Endothelial cell of hepatic sinusoid (primary cell): ENCODE measurements at regions not wholly inside any gene's neighbourhood (a gene's known extent, or its start where the extent isn't known, plus 50 kb on each side); places are given as distances from the start of the nearest gene placed in this dataset.

Experiments
- in situ Hi-C: cut with HindIII; loops from 2 replicates; pipeline ENCODE4 v1.10.0; 2017; ENCODE audit warnings: low sequenced_read_pairs

DNA sequence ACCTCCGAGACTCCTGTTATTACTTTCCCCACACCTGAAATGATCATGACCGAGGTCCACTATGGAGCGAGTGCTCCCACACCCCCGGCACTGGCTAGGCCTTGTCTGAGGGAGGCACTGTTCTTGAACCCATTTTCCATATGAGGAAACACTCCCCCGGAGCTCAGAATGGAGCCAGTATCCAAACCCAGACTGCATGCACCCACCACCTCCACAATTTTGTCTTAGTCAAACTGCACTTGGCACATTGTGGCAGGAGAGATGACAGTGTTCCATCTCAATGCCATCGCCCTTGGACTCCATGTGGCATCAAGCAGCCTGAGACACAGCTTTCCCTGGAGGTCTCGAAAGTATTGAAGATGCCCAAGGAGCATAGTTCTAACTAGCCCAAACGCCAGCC, 154.1 kb downstream of the NUP210 start:
- in situ Hi-C loops = no loop called here

- in situ Hi-C loops = no loop called here
Measured at GRCh38 chr3:13265507-13265906, 154.6 kb downstream of the NUP210 start.

DNA sequence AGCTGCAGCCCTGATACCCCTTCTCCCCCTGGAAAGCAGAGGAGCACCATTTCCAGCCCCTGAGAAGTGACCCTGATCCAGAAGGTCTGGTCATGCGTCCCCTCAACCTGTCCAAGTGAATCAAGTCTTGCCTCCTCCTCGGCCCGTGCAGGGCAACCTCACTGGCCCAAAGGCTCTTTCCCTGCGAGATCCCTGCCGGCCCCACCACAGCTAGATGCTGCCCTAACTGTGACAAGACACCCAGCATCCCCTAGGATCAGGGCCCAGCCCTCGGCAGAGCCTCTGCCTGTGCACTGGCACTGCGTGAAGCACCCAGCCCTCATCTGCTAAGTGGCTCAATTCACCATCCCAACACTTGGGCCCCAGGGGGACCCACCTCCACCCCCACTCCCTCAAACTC, 155.1 kb downstream of the NUP210 start:
- in situ Hi-C loops = no loop called here

DNA sequence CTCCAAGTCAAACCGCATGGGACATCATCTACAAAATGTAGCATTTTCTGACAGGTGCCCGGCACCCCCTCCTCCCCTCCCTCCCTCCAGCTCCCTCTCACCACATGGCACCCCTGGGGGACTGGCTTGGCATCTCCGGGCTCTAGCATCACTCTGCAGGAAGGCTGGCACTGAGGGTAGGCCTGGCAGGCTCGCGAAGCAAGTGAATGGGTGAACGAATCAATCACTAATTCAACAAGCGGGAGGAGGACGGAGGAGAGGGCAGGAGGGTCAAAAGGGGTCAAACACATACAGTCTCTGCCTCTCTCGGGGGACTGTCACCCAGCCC, 155.7 kb downstream of the NUP210 start:
- in situ Hi-C loops = no loop called here

- in situ Hi-C loops = no loop called here
Measured at GRCh38 chr3:13263770-13264467, 156.2 kb downstream of the NUP210 start.

DNA sequence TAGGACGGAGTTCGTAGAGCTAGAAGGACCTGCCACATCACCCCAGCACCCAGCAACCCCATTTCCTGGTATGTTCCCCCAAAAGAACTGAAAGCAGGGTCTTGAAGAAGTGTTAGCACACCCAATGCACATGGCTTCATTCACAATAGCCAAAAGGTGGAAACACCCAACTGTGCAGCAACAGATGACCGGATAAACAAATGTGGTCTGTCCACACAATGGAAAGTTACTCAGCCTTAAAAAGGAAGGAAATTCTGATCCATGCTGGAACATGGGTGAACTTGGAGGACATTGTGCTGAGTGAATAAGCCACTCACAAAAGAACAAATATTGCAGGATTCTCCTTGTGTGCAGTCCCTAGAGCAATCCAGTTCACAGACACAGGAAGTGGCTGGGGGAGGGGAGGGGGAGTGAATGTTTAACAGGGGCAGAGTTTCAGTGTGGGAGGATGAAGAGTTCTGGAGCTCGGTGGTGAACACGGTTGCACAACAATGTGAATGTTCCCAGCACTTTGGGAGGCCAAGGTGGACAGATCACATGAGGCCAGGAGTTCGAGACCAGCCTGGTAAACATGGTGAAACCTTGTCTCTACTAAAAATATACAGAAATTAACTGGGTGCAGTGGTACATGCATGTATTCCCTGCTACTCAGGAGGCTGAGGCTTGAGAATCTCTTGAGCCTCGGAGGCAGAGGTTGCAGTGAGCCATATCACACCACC, 157.5 kb downstream of the NUP210 start:
- in situ Hi-C loops = no loop called here

GRCh38 chr3:13261892-13262291, 158.2 kb downstream of the NUP210 start:
- in situ Hi-C loops = no loop called here

DNA sequence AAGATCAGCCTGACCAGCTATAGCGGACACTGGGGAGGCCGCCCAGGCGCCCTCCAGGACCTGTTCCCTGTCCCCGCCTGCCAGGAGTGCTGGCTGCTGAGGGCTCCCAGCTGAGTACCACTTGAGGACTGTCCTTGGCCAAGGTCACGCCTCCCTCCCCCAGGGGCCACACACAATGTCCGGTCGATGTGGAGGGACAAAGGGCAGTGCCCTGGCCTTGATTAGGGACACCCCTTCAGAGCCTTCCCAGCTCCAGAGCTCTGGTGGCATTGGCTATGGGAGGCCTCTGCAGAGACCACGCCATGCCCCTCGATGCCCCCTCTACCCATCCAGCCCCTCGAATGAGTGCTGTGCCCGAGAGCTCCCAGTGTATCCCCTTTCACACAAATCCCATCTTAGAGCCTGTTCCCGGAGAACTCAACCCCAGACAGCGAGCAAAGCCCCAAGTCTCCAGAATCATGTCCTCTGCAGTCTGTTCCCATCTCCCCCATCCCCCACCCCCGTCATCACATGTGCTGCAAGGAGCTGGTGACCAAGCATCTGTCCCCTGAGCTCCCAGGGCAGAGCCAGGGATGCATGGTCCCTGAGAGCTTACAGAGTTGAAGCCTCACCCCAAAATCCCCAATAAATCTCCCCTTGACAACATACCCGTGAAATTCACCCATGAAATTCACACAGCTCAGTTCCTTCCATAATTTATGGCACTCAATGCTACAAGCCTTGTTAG, 158.9 kb downstream of the NUP210 start:
- in situ Hi-C loops = no loop called here

GRCh38 chr3:13260259-13261103, 159.6 kb downstream of the NUP210 start:
- in situ Hi-C loops = no loop called here

DNA sequence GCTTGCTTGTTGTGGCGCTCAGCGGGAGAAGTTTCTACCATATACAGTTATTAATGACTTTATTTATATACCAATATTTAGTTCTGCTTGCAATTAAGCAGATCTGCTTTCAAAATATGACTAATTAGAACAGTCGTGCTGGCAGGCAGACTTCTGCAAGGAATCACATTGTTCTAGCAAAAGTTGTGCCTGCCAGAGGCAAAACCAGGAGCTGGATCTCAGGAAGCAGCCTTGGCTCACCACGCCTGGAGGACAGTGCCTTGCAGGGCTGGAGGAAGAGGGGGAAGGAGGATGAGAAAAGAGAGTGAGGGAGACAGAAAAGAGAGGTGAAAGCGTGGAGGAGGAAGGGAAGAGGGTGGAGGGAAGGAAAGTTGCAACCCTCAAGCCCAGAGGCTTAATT, 160.3 kb downstream of the NUP210 start:
- in situ Hi-C loops = no loop called here

DNA sequence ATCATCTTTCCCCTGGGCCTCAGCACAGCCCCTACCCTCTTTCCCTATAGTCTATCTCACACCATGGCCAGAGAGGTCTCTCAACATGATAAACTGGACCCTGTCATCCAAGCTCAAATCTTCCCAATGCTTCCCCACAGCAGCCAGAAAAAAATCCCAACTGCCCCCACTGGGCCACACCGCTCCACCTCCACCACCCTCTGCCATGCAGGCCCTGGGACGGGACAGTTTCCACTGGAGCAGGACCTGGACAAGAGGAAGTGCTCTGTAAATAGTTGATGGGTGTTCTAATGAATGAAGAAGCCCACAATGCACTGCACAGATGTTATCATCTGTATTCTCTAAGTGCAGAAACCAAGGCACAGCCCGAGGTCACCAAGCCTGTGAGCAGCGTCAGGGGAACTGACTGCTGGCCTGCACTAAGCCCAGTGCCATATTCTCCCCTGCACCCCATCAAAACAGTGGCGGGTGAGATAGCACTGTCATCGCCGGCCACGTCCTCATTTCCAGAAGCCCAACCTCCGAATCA, 161.1 kb downstream of the NUP210 start:
- in situ Hi-C loops = no loop called here

DNA sequence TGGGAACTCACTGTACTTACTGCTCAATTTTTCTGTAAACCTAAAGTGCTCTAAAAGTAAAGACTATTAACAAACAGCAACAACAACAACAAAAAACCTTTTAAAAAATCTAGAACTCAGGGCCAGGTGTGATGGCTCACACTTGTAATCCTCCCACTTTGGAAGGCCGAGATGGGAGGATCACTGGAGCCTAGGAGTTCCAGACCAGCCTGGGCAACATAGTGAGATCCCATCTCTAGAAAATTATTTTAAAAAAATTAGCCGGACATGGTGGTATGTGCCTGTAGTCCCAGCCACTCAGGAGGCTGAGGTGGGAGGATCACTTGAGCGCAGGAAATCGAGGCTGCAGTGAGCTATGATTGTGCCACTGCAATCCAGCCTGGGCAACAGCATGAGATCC, 161.8 kb downstream of the NUP210 start:
- in situ Hi-C loops = no loop called here

- in situ Hi-C loops = no loop called here
Measured at GRCh38 chr3:13257666-13258065, 162.5 kb downstream of the NUP210 start.

DNA sequence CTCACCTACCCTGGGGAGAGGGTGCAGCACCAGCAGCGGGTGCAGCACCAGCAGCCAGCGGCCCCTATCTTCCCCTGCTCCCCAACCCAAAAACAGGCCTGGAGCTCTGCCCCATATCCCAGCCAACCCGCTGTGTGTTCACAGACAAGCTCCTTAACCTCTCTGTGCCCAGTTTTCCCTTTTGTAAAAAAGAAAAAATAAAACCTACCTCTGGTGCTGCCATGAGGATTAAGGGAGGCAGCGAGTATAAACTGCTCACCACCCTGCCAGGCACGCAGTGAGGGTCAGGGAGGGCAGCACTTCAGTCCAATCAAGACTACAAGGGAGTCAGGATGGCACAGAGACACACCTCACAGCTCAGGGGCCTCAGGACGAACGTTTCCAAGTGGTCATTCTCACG, 163.3 kb downstream of the NUP210 start:
- in situ Hi-C loops = no loop called here

DNA sequence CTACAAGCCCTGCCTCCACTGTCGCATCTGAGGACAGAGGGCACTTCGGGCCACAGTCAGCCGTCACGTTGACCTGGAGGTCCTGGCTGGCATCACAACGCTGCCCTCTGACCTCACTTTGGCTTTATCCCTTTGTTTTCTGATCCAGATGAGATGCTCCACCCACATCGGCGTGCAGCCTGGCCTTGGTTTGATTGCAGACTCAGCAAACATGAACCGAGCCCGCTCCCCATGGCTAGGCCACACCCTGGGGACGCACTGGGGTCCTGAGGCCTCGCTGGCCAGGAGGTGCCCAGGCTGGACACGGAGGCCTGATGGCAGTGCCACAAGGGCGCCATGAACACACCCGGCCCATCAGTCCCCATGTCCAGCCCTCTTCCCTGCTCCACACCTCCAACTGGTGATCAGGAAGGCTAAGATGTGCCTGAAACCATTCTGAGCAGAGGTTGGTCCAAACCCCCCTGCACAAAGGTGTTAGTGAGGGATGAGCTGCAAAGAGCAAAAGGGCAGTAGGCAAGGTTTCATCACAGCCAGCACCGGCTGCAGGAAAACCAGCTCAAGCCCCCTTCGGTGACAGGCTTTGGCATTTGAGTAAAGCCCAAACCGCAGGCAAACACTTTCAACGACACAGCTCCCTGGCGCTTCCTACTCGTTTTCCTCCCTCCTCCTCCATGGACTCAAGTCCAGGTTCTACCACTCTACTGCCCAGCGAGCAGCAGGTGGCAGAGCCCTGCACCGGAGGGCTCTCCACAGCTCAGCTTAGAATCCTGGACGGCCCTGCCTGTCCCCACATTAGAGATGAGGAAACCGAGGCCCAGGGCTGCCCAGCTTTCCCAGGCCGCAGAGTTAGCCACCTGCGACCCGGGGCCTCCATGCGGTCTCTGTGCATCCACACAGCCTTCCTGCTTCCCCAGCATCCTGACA, 165.8 kb downstream of the NUP210 start:
- in situ Hi-C loops = loop anchor here (5.0 kb wide), 3 partner anchors 33 to 117 kb away; no protein-coding TSS in a partner anchor

- in situ Hi-C loops = loop anchor here (5.0 kb wide), 3 partner anchors 34 to 116 kb away; no protein-coding TSS in a partner anchor
Measured at GRCh38 chr3:13253208-13253937, 166.7 kb downstream of the NUP210 start.

- in situ Hi-C loops = loop anchor here (5.0 kb wide), 3 partner anchors 35 to 115 kb away; no protein-coding TSS in a partner anchor
Measured at GRCh38 chr3:13252207-13252606, 167.9 kb downstream of the NUP210 start.

GRCh38 chr3:13251166-13251903, 168.8 kb downstream of the NUP210 start:
- in situ Hi-C loops = loop anchor here (5.0 kb wide), 3 partner anchors 36 to 114 kb away; no protein-coding TSS in a partner anchor
